Activated naive CD4-positive, alpha-beta T cell treated with anti-CD3 and anti-CD28 coated beads, Interleukin-2, amount 10 ng/mL, durations not matched to agents 7 days and 5 days (primary cell): ENCODE measurements at regions not wholly inside any gene's neighbourhood (a gene's known extent, or its start where the extent isn't known, plus 50 kb on each side); places are given as distances from the start of the nearest gene placed in this dataset.
"Not testable (repeated sequence)": the region's sequence is repeated elsewhere in the genome, so short reads cannot be mapped to it uniquely, and the experiment has no call there.

Experiments
- CTCF ChIA-PET: fragments of 350-600 bp; sonication (Branson Sonifier 250); formaldehyde crosslinking; loops from one replicate; lab custom pipeline; 2021; ENCODE audit warnings: antibody characterized with exemption; lab: Charles Lee
- DNase-seq: peaks from one replicate; pipeline ENCODE4 v3.0.0-alpha.2; 2020
- H3K27ac Mint-ChIP-seq: one replicate; pipeline ENCODE4 v1.8.0; 2021; ENCODE audit warnings: mild to moderate bottlenecking, moderate library complexity, mixed read lengths
- H3K27me3 Mint-ChIP-seq: one replicate; pipeline ENCODE4 v1.8.0; 2021; ENCODE audit warnings: mild to moderate bottlenecking, mixed read lengths
- H3K36me3 Mint-ChIP-seq: one replicate; pipeline ENCODE4 v1.8.0; 2021; ENCODE audit warnings: mixed read lengths
- H3K4me1 Mint-ChIP-seq: one replicate; pipeline ENCODE4 v1.8.0; 2021; ENCODE audit warnings: mixed read lengths
- H3K4me3 Mint-ChIP-seq: one replicate; pipeline ENCODE4 v1.8.0; 2021; ENCODE audit warnings: mild to moderate bottlenecking, moderate library complexity, mixed read lengths
- H3K9me3 Mint-ChIP-seq: one replicate; pipeline ENCODE4 v1.8.0; 2021; ENCODE audit warnings: mixed read lengths

DNA sequence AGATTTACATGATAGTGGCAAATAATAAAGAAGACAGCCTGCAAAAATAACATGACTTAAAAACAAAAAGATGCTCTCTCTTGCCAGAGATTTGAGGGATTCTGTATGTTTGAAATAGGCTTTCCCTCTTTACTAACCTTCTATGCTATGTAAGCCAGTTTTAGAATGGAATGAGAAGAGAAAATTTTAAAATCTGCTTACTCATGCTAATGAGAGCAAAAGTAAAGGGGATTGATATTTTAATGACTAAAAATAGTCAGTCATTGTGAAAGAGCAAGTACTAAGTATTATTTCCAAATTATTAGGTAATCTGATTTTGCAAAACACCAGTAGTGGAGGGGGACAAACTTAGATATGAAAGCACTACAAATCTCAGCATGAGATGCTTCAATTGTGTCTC, 563.3 kb upstream of the ADGRB3 start:
- no peaks in the 10 kb centered on the region for H3K27me3 Mint-ChIP-seq
- DNase-seq, result no peak
- no peak overlapping the region for H3K27ac Mint-ChIP-seq
- H3K4me3 Mint-ChIP-seq, result no peak overlapping the region
- peaks cover 3% of the 10 kb centered on the region for H3K9me3 Mint-ChIP-seq
- no peaks in the 10 kb centered on the region for H3K4me1 Mint-ChIP-seq
- no peaks in the 10 kb centered on the region for H3K36me3 Mint-ChIP-seq
- CTCF ChIA-PET, result no interaction called here

DNA sequence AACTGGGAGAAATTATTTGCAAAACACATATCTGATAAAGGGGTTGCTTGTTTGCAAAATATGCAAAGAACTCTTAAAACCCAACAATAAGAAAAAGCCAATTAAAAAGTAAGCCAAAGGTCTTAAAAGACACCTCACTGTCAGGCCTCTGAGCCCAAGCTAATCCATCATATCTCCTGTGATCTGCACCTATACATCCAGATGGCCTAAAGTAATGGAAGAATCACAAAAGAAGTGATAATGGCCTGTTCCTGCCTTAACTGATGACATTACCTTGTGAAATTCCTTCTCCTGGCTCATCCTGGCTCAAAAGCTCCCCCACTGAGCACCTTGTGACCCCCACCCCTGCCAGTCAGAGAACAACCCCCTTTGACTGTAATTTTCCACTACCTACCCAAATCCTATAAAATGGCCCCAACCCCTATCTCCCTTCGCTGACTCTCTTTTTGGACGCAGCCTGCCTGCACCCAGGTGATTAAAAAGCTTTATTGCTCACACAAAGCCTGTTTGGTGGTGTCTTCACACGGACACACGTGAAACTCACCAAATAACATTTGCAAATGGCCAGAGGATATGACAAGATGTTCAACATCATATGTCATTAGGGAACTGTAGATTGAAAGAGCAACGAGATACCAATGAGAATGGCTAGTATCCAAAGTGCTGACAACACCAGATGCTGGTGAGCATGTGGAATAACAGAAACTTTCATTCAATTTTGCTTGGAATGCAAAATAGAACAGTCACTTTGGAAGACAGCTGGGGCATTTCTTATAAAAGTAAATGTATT, 565.0 kb upstream of the ADGRB3 start:
- Mint-ChIP-seq H3K4me3 (no peak overlapping the region), H3K4me1 (no peaks in the 10 kb centered on the region), H3K27me3 (no peaks in the 10 kb centered on the region), H3K9me3 (peaks cover 3% of the 10 kb centered on the region), H3K27ac (no peak overlapping the region), H3K36me3 (no peaks in the 10 kb centered on the region)
- CTCF ChIA-PET, result no interaction called here
- no peak for DNase-seq

DNA sequence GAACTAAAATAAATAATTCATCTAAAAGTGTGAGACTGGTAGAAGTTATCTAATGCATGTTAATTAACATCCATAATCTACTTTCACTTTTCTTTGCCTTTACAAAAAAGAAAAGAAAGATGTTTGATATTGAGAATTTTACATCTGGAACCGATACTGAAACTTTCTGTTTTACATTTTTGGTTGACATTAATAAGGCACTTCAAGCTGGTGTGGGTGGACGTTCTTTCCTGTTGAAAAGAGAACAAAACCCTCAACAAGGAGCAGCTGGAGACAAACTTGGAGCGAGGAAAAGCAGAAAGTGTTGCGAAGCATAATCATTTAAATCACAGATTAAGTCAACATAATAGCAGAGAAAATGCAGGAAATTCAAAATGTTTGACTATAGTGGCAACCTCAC, 575.2 kb upstream of the ADGRB3 start:
- Mint-ChIP-seq H3K27me3 (no peaks in the 10 kb centered on the region), H3K4me1 (no peaks in the 10 kb centered on the region), H3K36me3 (no peaks in the 10 kb centered on the region), H3K9me3 (no peaks in the 10 kb centered on the region), H3K4me3 (no peak overlapping the region), H3K27ac (no peak overlapping the region)
- DNase-seq, result no peak
- CTCF ChIA-PET, result no interaction called here

DNA sequence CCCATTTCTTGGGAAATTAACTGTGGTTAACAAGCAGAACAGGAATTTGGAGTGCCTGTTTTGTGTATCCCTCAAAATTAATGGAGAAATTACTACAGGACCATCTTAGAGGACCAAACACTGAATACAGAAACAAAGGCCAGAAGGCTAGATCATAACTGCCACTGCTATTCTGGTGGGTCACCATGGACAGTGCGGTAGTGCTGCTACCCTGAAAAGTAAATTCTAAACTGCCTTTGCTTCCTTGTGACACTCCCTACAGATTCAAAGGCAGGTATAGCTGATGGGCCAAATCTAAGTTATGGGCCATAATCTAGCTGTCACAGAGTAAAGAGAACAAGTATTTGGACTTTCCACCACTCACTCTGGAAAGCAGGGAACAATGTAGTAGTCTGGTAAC, 575.8 kb upstream of the ADGRB3 start:
- Mint-ChIP-seq H3K27me3 (no peaks in the 10 kb centered on the region), H3K36me3 (no peaks in the 10 kb centered on the region), H3K4me3 (no peak overlapping the region), H3K9me3 (no peaks in the 10 kb centered on the region), H3K4me1 (no peaks in the 10 kb centered on the region), H3K27ac (no peak overlapping the region)
- CTCF ChIA-PET, result no interaction called here
- no peak for DNase-seq

DNA sequence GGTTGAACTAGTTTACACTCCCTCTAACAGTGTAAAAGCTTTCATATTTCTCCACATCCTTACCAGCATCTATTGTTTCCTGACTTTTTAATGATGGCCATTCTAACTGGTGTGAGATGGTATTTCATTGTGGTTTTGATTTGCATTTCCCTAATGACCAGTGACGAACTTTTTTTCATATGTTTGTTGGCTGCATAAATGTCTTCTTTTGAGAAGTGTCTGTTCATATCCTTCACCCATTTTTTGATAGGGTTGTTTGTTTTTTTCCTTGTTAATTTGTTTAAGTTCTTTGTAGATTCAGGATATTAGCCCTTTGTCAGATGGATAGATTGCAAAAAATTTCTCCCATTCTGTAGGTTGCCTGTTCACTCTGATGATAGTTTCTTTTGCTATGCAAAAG, 578.5 kb upstream of the ADGRB3 start:
- DNase-seq, H3K27me3 Mint-ChIP-seq, H3K9me3 Mint-ChIP-seq, CTCF ChIA-PET, H3K4me3 Mint-ChIP-seq, H3K4me1 Mint-ChIP-seq, H3K27ac Mint-ChIP-seq, H3K36me3 Mint-ChIP-seq: not testable (repeated sequence)

DNA sequence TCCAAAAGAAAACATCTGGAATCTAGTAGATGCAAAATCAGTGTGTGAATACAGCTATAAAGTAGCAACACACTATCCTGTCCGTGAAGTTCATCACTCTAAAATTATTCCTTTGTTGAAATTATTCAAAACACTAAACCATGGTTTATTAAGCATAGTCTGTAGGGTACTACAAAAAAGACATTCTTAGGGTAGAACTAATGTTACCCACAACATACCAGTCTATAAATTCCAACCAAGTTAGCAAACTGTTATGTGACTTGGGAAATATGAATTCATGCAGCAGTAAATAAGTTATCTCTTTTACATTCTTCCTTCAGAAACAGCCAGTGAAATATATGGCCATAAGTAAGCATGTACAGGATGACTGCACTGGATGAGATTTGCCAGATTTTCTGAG, 580.3 kb upstream of the ADGRB3 start:
- Mint-ChIP-seq H3K27ac (no peak overlapping the region), H3K9me3 (peaks cover 6% of the 10 kb centered on the region), H3K36me3 (no peaks in the 10 kb centered on the region), H3K4me3 (no peak overlapping the region), H3K4me1 (no peaks in the 10 kb centered on the region), H3K27me3 (no peaks in the 10 kb centered on the region)
- DNase-seq, result no peak
- CTCF ChIA-PET, result no interaction called here

DNA sequence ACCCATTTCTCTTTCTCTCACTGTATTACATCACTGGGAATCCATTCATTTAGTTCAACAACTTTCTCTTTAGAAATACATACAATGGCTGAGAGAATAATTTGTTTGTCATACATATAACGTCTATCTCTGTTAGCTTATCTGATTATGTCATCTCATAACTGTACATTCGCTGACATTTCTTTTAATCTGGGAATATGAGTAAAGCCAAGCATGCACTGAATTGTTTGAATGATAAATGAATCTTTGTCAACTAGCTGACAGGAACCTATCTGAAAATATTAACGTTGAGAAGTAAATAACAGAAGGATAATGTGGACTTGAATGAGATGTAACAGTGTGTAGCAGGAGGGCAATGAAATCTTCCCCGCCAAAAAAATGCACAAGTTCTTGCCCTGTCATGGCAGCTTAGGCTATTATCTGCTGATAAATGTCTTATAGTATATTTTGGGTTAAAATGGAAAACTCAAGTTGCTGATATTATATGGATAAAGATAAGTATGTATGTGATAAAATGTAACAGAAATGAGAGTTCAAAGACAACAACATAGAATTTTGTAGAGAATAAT, 581.2 kb upstream of the ADGRB3 start:
- Mint-ChIP-seq H3K27me3 (no peaks in the 10 kb centered on the region), H3K27ac (no peak overlapping the region), H3K36me3 (no peaks in the 10 kb centered on the region), H3K4me3 (no peak overlapping the region), H3K9me3 (peaks cover 8% of the 10 kb centered on the region), H3K4me1 (no peaks in the 10 kb centered on the region)
- CTCF ChIA-PET, result no interaction called here
- no peak for DNase-seq

DNA sequence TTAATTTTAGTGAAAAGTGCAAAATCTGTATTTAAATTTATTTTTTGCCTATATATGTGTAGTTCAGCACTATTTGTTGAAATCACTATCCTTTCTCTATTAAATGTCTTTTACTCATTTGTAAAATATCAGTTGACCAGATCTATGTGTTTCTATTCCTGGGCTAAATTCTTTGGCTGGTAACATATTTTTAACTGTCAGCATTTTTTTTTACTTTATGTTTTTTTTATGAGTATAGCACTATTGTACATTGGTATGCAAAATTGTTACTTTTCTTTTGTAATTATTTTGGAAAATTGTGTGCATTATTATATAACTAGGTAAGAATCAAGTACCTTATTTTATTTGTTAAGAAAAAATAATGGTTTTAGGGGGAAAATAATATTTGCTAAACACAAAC, 582.8 kb upstream of the ADGRB3 start:
- no peaks in the 10 kb centered on the region for H3K27me3 Mint-ChIP-seq
- H3K4me1 Mint-ChIP-seq, result no peaks in the 10 kb centered on the region
- no peak for DNase-seq
- CTCF ChIA-PET, result no interaction called here
- H3K9me3 Mint-ChIP-seq, result peaks cover 8% of the 10 kb centered on the region
- no peak overlapping the region for H3K27ac Mint-ChIP-seq
- H3K36me3 Mint-ChIP-seq, result no peaks in the 10 kb centered on the region
- H3K4me3 Mint-ChIP-seq, result no peak overlapping the region

DNA sequence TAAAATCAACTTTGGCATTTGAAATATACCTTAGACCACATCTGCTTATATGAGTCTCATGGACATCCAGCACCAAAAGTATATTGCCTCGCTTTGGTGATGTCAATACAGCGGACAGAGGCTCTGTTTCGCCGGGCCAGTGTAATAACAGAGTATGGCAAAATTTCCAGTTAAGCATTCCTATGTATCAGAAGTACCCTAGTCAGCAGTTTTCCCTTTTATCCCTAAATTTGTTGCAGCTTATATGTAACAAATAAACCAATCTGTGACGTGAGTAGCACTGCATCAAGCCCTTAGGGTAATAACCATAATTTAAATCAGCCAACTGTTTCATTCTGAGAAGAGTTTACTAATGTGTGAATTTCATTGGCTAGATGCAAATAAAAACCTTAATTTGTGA, 585.5 kb upstream of the ADGRB3 start:
- CTCF ChIA-PET, result no interaction called here
- no peak for DNase-seq
- Mint-ChIP-seq H3K27ac (no peak overlapping the region), H3K36me3 (no peaks in the 10 kb centered on the region), H3K4me3 (no peak overlapping the region), H3K9me3 (peaks cover 8% of the 10 kb centered on the region), H3K4me1 (no peaks in the 10 kb centered on the region), H3K27me3 (no peaks in the 10 kb centered on the region)

DNA sequence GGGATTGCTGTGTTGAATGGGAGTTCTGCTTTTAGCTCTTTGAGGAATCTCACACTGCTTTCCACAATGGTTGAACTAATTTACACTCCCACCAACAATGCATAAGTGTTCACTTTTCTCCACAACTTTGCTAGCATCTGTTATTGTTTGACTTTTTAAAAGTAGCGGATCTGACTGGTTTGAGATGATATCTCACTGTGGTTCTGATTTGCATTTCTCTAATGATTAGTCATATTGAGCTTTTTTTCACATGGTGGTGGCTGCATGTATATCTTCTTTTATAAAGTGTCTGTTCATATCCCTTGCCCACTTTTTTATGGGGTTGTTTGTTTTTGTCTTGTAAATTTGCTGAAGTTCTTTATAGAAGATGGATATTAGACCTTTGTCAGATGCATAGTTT, 588.3 kb upstream of the ADGRB3 start:
- H3K27ac Mint-ChIP-seq, result no peak overlapping the region
- H3K4me3 Mint-ChIP-seq, result no peak overlapping the region
- no peaks in the 10 kb centered on the region for H3K4me1 Mint-ChIP-seq
- H3K27me3 Mint-ChIP-seq, result no peaks in the 10 kb centered on the region
- CTCF ChIA-PET, result no interaction called here
- H3K9me3 Mint-ChIP-seq, result peaks cover 7% of the 10 kb centered on the region
- DNase-seq, result no peak
- H3K36me3 Mint-ChIP-seq, result no peaks in the 10 kb centered on the region

DNA sequence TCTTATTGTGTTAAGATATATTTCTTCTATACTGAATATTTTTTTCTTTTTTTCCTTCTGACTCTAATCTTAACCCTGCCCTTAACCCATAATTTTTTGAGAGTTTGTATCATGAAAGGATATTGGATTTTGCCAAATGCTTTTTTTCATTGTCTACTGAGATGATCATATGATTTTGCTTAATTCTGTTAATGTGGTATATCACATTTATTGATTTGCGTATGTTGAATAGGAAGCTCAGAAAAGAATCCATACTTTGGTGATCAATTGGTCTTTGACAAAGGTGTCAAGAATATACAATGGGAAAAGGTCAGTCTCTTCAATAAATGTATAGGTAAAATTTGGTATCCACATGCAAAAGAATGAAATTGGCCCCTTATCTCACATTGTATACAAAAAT, 588.8 kb upstream of the ADGRB3 start:
- H3K4me3 Mint-ChIP-seq, result no peak overlapping the region
- H3K27ac Mint-ChIP-seq, result no peak overlapping the region
- CTCF ChIA-PET, result no interaction called here
- H3K4me1 Mint-ChIP-seq, result no peaks in the 10 kb centered on the region
- H3K27me3 Mint-ChIP-seq, result no peaks in the 10 kb centered on the region
- H3K36me3 Mint-ChIP-seq, result no peaks in the 10 kb centered on the region
- peaks cover 7% of the 10 kb centered on the region for H3K9me3 Mint-ChIP-seq
- no peak for DNase-seq

DNA sequence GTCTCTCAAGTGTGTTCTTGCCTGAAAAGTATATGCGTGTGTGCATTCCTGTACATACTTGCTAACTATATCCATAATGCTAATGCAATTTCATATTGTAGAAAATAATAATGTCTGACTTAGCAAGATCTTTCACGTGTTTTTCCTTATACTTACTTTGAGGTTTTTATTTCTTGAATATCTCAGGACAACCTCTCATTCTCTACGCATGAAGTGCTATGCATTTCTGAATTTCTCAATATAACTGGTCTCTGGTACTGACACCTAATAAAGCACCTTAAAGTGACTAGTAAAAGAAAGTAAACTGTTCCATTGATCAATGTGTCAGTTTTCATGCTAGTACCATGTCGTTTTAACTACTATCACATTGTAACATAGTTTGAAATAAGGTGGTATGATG, 589.9 kb upstream of the ADGRB3 start:
- Mint-ChIP-seq H3K4me1 (no peaks in the 10 kb centered on the region), H3K36me3 (no peaks in the 10 kb centered on the region), H3K27ac (no peak overlapping the region), H3K27me3 (no peaks in the 10 kb centered on the region), H3K4me3 (no peak overlapping the region), H3K9me3 (peaks cover 6% of the 10 kb centered on the region)
- no peak for DNase-seq
- CTCF ChIA-PET, result no interaction called here

DNA sequence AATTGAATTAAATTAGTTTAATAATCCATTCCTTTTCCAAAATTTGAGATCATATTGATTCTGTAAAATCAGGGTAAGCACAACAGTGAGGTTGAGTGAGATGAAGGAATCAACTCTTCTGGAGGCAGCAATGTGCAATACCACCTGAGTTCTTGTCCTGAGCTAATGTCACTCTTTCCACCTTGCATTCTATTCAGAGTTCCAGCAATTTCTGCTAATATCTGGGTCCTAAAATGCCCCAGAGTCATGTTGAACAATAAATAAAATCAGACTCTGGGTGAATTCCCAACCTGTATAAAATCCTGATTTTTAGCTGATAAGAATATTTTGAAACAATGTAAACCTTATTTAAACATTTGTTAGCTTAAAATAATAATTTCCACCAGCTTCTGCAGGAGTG, 590.8 kb upstream of the ADGRB3 start:
- H3K4me1 Mint-ChIP-seq, result no peaks in the 10 kb centered on the region
- CTCF ChIA-PET, result no interaction called here
- DNase-seq, result no peak

DNA sequence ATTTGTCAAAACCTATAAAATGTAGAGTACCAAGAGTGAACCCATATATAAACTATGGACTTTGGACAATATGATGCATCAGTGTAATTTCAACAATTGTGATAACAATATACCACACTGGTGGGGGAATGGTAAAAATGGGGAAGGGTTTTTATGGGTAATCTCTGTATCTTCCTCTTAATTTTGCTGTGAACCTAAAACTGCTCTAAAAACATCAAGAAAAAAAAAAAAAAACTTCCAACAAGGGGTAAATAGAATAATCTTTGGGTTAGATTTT, 592.0 kb upstream of the ADGRB3 start:
- Mint-ChIP-seq H3K27me3 (no peaks in the 10 kb centered on the region), H3K9me3 (peaks cover 4% of the 10 kb centered on the region), H3K4me1 (no peaks in the 10 kb centered on the region), H3K4me3 (no peak overlapping the region), H3K36me3 (no peaks in the 10 kb centered on the region), H3K27ac (no peak overlapping the region)
- no peak for DNase-seq
- CTCF ChIA-PET, result no interaction called here

More for the DNA sequence above, 590.8 kb upstream of the ADGRB3 start:
- no peaks in the 10 kb centered on the region for H3K27me3 Mint-ChIP-seq
- no peak overlapping the region for H3K27ac Mint-ChIP-seq
- no peak overlapping the region for H3K4me3 Mint-ChIP-seq
- H3K36me3 Mint-ChIP-seq, result no peaks in the 10 kb centered on the region
- peaks cover 4% of the 10 kb centered on the region for H3K9me3 Mint-ChIP-seq

DNA sequence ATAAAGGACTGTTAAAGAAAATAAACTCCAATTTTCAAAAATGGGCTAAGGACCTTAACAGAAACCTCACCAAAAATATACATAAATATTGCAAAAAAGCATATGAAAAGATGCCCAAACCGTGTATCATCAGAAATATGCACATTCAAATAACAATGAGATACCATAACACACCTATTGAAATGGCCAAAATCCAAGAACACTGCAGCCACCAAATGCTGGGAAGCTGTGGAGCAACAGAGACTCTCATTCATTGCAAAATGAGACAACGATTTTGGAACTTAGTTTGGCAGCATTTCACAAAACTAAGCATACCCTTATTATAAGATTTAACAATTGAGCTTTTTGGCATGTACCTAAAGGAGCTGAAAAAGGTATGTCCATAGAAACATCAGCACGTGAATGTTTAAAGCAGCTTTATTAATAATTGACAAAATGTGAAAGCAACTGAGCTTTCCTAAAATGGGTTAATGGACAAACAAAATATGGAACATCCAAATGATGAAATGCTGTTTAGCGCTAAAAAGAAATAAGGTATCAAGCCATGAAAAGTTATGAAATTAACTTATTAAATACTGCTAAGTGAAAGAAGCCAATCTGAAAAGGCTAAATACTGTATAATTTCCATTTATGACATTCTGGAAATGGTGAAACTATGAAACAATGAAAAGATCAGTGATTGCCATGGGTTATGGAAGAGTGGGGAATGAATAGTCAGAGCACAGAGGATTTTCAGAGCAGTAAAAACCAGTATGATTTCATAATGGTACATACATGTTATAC, 592.6 kb upstream of the ADGRB3 start:
- no peak overlapping the region for H3K4me3 Mint-ChIP-seq

More for the DNA sequence above, 592.6 kb upstream of the ADGRB3 start:
- H3K36me3 Mint-ChIP-seq, result no peaks in the 10 kb centered on the region
- H3K4me1 Mint-ChIP-seq, result no peaks in the 10 kb centered on the region
- H3K27ac Mint-ChIP-seq, result no peak overlapping the region
- H3K27me3 Mint-ChIP-seq, result no peaks in the 10 kb centered on the region
- no peak for DNase-seq
- H3K9me3 Mint-ChIP-seq, result peaks cover 4% of the 10 kb centered on the region
- CTCF ChIA-PET, result no interaction called here
